ENCODE measurements at regions not wholly inside any gene's neighbourhood (a gene's known extent, or its start where the extent isn't known, plus 50 kb on each side); places are given as distances from the start of the nearest gene placed in this dataset.

DNA sequence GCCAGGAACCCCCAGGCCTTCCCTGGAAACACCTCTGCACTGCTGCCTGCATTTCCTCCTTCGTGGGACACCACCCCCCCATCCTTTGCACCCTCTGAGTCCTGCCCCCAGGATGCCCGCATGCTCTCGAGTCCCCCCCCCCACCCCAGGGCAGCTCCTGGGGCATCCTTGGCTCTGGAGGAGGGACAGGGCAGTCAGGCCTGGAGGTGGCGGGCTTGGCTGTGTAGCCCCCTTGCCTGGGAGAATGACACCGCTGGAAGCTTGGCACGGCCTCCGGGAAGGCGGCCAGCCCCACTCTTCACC, 98.9 kb upstream of the GSE1 start:
- WGBS (ENCODE audit: extremely low coverage, insufficient coverage, insufficient read length), result no CpG with 5 or more reads among the region's 8 CpGs
- peak overlapping the region; percentile 93 for H3K27ac ChIP-seq (ENCODE audit: low read depth, low read length)
- H3K4me1 ChIP-seq (ENCODE audit: control insufficient read depth in 1 of 2, insufficient read depth in 2 of 2, low read length in 2 of 2), result peaks cover 31 to 33% of the 10 kb centered on the region in 2 experiments
- no peak overlapping the region for H3K4me2 ChIP-seq (ENCODE audit: low read length)
- peak overlapping the region; percentile 69 for H3K14ac ChIP-seq (ENCODE audit: low read length)
- peaks cover 32% of the 10 kb centered on the region for H3K79me1 ChIP-seq (ENCODE audit: low read length)
- no peaks in the 10 kb centered on the region for H3K9me3 ChIP-seq (ENCODE audit: insufficient read depth, low read depth, low read length)
- peak overlapping the region; percentile 72 for H4K8ac ChIP-seq (ENCODE audit: low read depth, low read length)
- no peak for DNase-seq
- H2BK12ac ChIP-seq (ENCODE audit: low read length), result peak overlapping the region; percentile 60
- peaks cover 6% of the 10 kb centered on the region for H3K79me2 ChIP-seq (ENCODE audit: control insufficient read depth, insufficient read depth, low read length, poor library complexity)
- H3K4ac ChIP-seq (ENCODE audit: low read depth, low read length), result no peak overlapping the region
- peak overlapping the region; percentile 73 for H2AK5ac ChIP-seq (ENCODE audit: low read length)
- peak overlapping the region; percentile 93 for H4K91ac ChIP-seq (ENCODE audit: low read depth, low read length)
- no peak overlapping the region for H2AFZ ChIP-seq (ENCODE audit: insufficient read depth, low read length, poor library complexity)
- H3K36me3 ChIP-seq (ENCODE audit: control insufficient read depth in 1 of 2, insufficient read depth in 2 of 2, low read length in 2 of 2), result no peaks in the 10 kb centered on the region
- H3K4me3 ChIP-seq (ENCODE audit: low read depth, low read length), result no peak overlapping the region
- H3K23ac ChIP-seq (ENCODE audit: low read length), result no peak overlapping the region
- H2BK5ac ChIP-seq (ENCODE audit: low read depth, low read length, poor library complexity), result peak overlapping the region; percentile 23
- no peak overlapping the region for H3K9ac ChIP-seq (ENCODE audit: low read length)
- H3K18ac ChIP-seq (ENCODE audit: low read length), result peak overlapping the region; percentile 49
- no peak overlapping the region for H4K12ac ChIP-seq (ENCODE audit: low read depth, low read length)
- H2BK120ac ChIP-seq (ENCODE audit: insufficient read depth, low read length, poor library complexity), result peak overlapping the region; percentile 46
- no peaks in the 10 kb centered on the region for H3K27me3 ChIP-seq (ENCODE audit: insufficient read depth, low read length)

GRCh38 chr16:85514598-85515318, 98.4 kb upstream of the GSE1 start:
- peak; percentile 99 to 100 for DNase-seq
- Histone ChIP-seq H3K27me3 (ENCODE audit: insufficient read depth, low read length) (no peaks in the 10 kb centered on the region), H3K36me3 (ENCODE audit: control insufficient read depth in 1 of 2, insufficient read depth in 2 of 2, low read length in 2 of 2) (no peaks in the 10 kb centered on the region), H2BK12ac (ENCODE audit: low read length) (peak overlapping the region; percentile 93), H3K9ac (ENCODE audit: low read length) (no peak overlapping the region), H4K12ac (ENCODE audit: low read depth, low read length) (no peak overlapping the region), H4K91ac (ENCODE audit: low read depth, low read length) (peak overlapping the region; percentile 99), H4K8ac (ENCODE audit: low read depth, low read length) (peak overlapping the region; percentile 72), H2BK120ac (ENCODE audit: insufficient read depth, low read length, poor library complexity) (peak overlapping the region; percentile 46), H3K23ac (ENCODE audit: low read length) (no peak overlapping the region), H3K27ac (ENCODE audit: low read depth, low read length) (peak overlapping the region; percentile 93), H2BK5ac (ENCODE audit: low read depth, low read length, poor library complexity) (peak overlapping the region; percentile 94), H3K4me2 (ENCODE audit: low read length) (peak overlapping the region; percentile 14), H3K4me1 (ENCODE audit: control insufficient read depth in 1 of 2, insufficient read depth in 2 of 2, low read length in 2 of 2) (peaks cover 31 to 33% of the 10 kb centered on the region in 2 experiments), H2AFZ (ENCODE audit: insufficient read depth, low read length, poor library complexity) (no peak overlapping the region), H3K79me1 (ENCODE audit: low read length) (peaks cover 32% of the 10 kb centered on the region), H2AK5ac (ENCODE audit: low read length) (no peak overlapping the region), H3K4ac (ENCODE audit: low read depth, low read length) (no peak overlapping the region), H3K14ac (ENCODE audit: low read length) (peak overlapping the region; percentile 88), H3K79me2 (ENCODE audit: control insufficient read depth, insufficient read depth, low read length, poor library complexity) (peaks cover 6% of the 10 kb centered on the region), H3K9me3 (ENCODE audit: insufficient read depth, low read depth, low read length) (no peaks in the 10 kb centered on the region), H3K18ac (ENCODE audit: low read length) (peak overlapping the region; percentile 87), H3K4me3 (ENCODE audit: low read depth, low read length) (no peak overlapping the region)
- WGBS (ENCODE audit: extremely low coverage, insufficient coverage, insufficient read length), result no CpG with 5 or more reads among the region's 18 CpGs

- Histone ChIP-seq H3K9me3 (ENCODE audit: insufficient read depth, low read depth, low read length) (no peaks in the 10 kb centered on the region), H3K27ac (ENCODE audit: low read depth, low read length) (peak overlapping the region; percentile 93), H3K4ac (ENCODE audit: low read depth, low read length) (peak overlapping the region; percentile 77), H3K4me2 (ENCODE audit: low read length) (peak overlapping the region; percentile 14), H2AFZ (ENCODE audit: insufficient read depth, low read length, poor library complexity) (peak overlapping the region; percentile 38), H3K9ac (ENCODE audit: low read length) (no peak overlapping the region), H4K12ac (ENCODE audit: low read depth, low read length) (no peak overlapping the region), H4K91ac (ENCODE audit: low read depth, low read length) (peak overlapping the region; percentile 99), H3K14ac (ENCODE audit: low read length) (peak overlapping the region; percentile 88), H2BK120ac (ENCODE audit: insufficient read depth, low read length, poor library complexity) (peak overlapping the region; percentile 98), H3K4me1 (ENCODE audit: control insufficient read depth in 1 of 2, insufficient read depth in 2 of 2, low read length in 2 of 2) (peaks cover 31 to 33% of the 10 kb centered on the region in 2 experiments), H3K23ac (ENCODE audit: low read length) (no peak overlapping the region), H3K36me3 (ENCODE audit: control insufficient read depth in 1 of 2, insufficient read depth in 2 of 2, low read length in 2 of 2) (no peaks in the 10 kb centered on the region), H3K27me3 (ENCODE audit: insufficient read depth, low read length) (no peaks in the 10 kb centered on the region), H2AK5ac (ENCODE audit: low read length) (peak overlapping the region; percentile 80), H3K4me3 (ENCODE audit: low read depth, low read length) (no peak overlapping the region), H2BK5ac (ENCODE audit: low read depth, low read length, poor library complexity) (peak overlapping the region; percentile 94), H3K79me2 (ENCODE audit: control insufficient read depth, insufficient read depth, low read length, poor library complexity) (peaks cover 6% of the 10 kb centered on the region), H2BK12ac (ENCODE audit: low read length) (peak overlapping the region; percentile 93), H3K18ac (ENCODE audit: low read length) (peak overlapping the region; percentile 87), H3K79me1 (ENCODE audit: low read length) (peaks cover 36% of the 10 kb centered on the region), H4K8ac (ENCODE audit: low read depth, low read length) (peak overlapping the region; percentile 82)
- no CpG with 5 or more reads among the region's 13 CpGs for WGBS (ENCODE audit: extremely low coverage, insufficient coverage, insufficient read length)
- DNase-seq, result no peak
These were observed 97.8 kb upstream of the GSE1 start for GRCh38 chr16:85515319-85515745.

- H4K8ac ChIP-seq (ENCODE audit: low read depth, low read length), result peak overlapping the region; percentile 82
- no peaks in the 10 kb centered on the region for H3K27me3 ChIP-seq (ENCODE audit: insufficient read depth, low read length)
- H3K14ac ChIP-seq (ENCODE audit: low read length), result peak overlapping the region; percentile 88
- peaks cover 36% of the 10 kb centered on the region for H3K79me1 ChIP-seq (ENCODE audit: low read length)
- H3K79me2 ChIP-seq (ENCODE audit: control insufficient read depth, insufficient read depth, low read length, poor library complexity), result peaks cover 6% of the 10 kb centered on the region
- H2AK5ac ChIP-seq (ENCODE audit: low read length), result peak overlapping the region; percentile 80
- H3K4ac ChIP-seq (ENCODE audit: low read depth, low read length), result peak overlapping the region; percentile 77
- H3K18ac ChIP-seq (ENCODE audit: low read length), result peak overlapping the region; percentile 87
- WGBS (ENCODE audit: extremely low coverage, insufficient coverage, insufficient read length), result no CpG with 5 or more reads among the region's 12 CpGs
- peak overlapping the region; percentile 3 for H3K4me3 ChIP-seq (ENCODE audit: low read depth, low read length)
- H3K23ac ChIP-seq (ENCODE audit: low read length), result no peak overlapping the region
- no peak overlapping the region for H3K9ac ChIP-seq (ENCODE audit: low read length)
- H4K12ac ChIP-seq (ENCODE audit: low read depth, low read length), result no peak overlapping the region
- peaks cover 33 to 37% of the 10 kb centered on the region in 2 experiments for H3K4me1 ChIP-seq (ENCODE audit: control insufficient read depth in 1 of 2, insufficient read depth in 2 of 2, low read length in 2 of 2)
- H3K4me2 ChIP-seq (ENCODE audit: low read length), result peak overlapping the region; percentile 14
- H4K91ac ChIP-seq (ENCODE audit: low read depth, low read length), result peak overlapping the region; percentile 99
- H2BK120ac ChIP-seq (ENCODE audit: insufficient read depth, low read length, poor library complexity), result peak overlapping the region; percentile 98
- peak in 1 of 2 donors; percentile 67 for DNase-seq
- peak overlapping the region; percentile 38 for H2AFZ ChIP-seq (ENCODE audit: insufficient read depth, low read length, poor library complexity)
- no peaks in the 10 kb centered on the region for H3K9me3 ChIP-seq (ENCODE audit: insufficient read depth, low read depth, low read length)
- no peaks in the 10 kb centered on the region for H3K36me3 ChIP-seq (ENCODE audit: control insufficient read depth in 1 of 2, insufficient read depth in 2 of 2, low read length in 2 of 2)
- peak overlapping the region; percentile 94 for H2BK5ac ChIP-seq (ENCODE audit: low read depth, low read length, poor library complexity)
- H3K27ac ChIP-seq (ENCODE audit: low read depth, low read length), result peak overlapping the region; percentile 93
- H2BK12ac ChIP-seq (ENCODE audit: low read length), result peak overlapping the region; percentile 93
These were observed 97.2 kb upstream of the GSE1 start for GRCh38 chr16:85515830-85516397.

Data from trophoblast cell (in vitro differentiated cells and primary cell).